ENCODE measurements at regions not wholly inside any gene's neighbourhood (a gene's known extent, or its start where the extent isn't known, plus 50 kb on each side); places are given as distances from the start of the nearest gene placed in this dataset.
"Not testable (repeated sequence)": the region's sequence is repeated elsewhere in the genome, so short reads cannot be mapped to it uniquely, and the experiment has no call there.

GRCh38 chr5:124007675-124008398, 495.9 kb downstream of the CSNK1G3 start:
- DNase-seq, result no peak

GRCh38 chr5:124001036-124001615, 489.1 kb downstream of the CSNK1G3 start:
- no peak for DNase-seq

GRCh38 chr5:124000538-124000937, 488.6 kb downstream of the CSNK1G3 start:
- no peak for DNase-seq

- DNase-seq, result no peak
Observed at GRCh38 chr5:123997462-123998215, 485.7 kb downstream of the CSNK1G3 start.

GRCh38 chr5:123997064-123997461, 485.1 kb downstream of the CSNK1G3 start:
- DNase-seq, result no peak

- no peak for DNase-seq
Observed at GRCh38 chr5:123992641-123993040, 480.7 kb downstream of the CSNK1G3 start.

GRCh38 chr5:123987956-123988355, 476.0 kb downstream of the CSNK1G3 start:
- no peak for DNase-seq

GRCh38 chr5:123976379-123977033, 464.5 kb downstream of the CSNK1G3 start:
- DNase-seq, result no peak

- DNase-seq, result not testable (repeated sequence)
Observed at GRCh38 chr5:123975521-123975920, 463.5 kb downstream of the CSNK1G3 start.

GRCh38 chr5:123966781-123967180, 454.8 kb downstream of the CSNK1G3 start:
- no peak for DNase-seq

- DNase-seq, result no peak
Observed at GRCh38 chr5:123965626-123966025, 453.6 kb downstream of the CSNK1G3 start.

- no peak for DNase-seq
Observed at GRCh38 chr5:123964884-123965283, 452.9 kb downstream of the CSNK1G3 start.

- DNase-seq, result no peak
Observed at GRCh38 chr5:123960526-123960925, 448.5 kb downstream of the CSNK1G3 start.

- DNase-seq, result no peak
Observed at GRCh38 chr5:123951582-123951977, 439.6 kb downstream of the CSNK1G3 start.

- no peak for DNase-seq
Observed at GRCh38 chr5:123950701-123951581, 439.0 kb downstream of the CSNK1G3 start.

GRCh38 chr5:123949807-123950340, 437.9 kb downstream of the CSNK1G3 start:
- no peak for DNase-seq

- DNase-seq, result no peak
Observed at GRCh38 chr5:123949043-123949804, 437.2 kb downstream of the CSNK1G3 start.

- DNase-seq, result no peak
Observed at GRCh38 chr5:123947797-123948196, 435.8 kb downstream of the CSNK1G3 start.

GRCh38 chr5:123945548-123945947, 433.6 kb downstream of the CSNK1G3 start:
- no peak for DNase-seq

- DNase-seq, result no peak
Observed at GRCh38 chr5:123943151-123943550, 431.2 kb downstream of the CSNK1G3 start.

GRCh38 chr5:123940416-123940815, 428.4 kb downstream of the CSNK1G3 start:
- DNase-seq, result no peak

Data from left kidney (tissue), 1 donor.